ENCODE measurements at regions not wholly inside any gene's neighbourhood (a gene's known extent, or its start where the extent isn't known, plus 50 kb on each side); places are given as distances from the start of the nearest gene placed in this dataset.

DNA sequence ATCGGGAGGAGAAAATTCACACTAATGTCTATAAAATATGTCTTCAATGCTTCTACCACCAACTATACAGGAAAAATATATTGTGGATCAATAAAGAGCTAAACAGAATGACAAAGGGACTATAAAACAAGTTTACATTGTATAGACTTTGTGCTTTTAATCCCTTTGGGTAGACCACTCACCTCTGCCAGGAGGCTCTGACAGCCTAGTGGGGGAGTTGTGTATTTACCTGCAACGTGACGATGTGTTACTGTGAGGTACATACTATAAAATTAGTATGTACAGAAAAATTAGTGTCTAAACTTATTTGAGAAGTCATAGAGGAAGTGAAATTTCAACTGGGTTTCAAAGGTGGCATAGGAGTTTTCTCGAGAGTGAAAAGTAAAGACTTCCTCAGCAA is 243.3 kb upstream of the REG3G start:
- TF ChIP-seq, protein P1, sequence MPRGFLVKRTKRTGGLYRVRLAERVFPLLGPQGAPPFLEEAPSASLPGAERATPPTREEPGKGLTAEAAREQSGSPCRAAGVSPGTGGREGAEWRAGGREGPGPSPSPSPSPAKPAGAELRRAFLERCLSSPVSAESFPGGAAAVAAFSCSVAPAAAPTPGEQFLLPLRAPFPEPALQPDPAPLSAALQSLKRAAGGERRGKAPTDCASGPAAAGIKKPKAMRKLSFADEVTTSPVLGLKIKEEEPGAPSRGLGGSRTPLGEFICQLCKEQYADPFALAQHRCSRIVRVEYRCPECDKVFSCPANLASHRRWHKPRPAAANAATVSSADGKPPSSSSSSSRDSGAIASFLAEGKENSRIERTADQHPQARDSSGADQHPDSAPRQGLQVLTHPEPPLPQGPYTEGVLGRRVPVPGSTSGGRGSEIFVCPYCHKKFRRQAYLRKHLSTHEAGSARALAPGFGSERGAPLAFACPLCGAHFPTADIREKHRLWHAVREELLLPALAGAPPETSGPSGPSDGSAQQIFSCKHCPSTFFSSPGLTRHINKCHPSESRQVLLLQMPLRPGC (tag by site-specific recombination; IDR thresholded peaks at IDR 0.05) = no peak
- TF ChIP-seq, protein P2, sequence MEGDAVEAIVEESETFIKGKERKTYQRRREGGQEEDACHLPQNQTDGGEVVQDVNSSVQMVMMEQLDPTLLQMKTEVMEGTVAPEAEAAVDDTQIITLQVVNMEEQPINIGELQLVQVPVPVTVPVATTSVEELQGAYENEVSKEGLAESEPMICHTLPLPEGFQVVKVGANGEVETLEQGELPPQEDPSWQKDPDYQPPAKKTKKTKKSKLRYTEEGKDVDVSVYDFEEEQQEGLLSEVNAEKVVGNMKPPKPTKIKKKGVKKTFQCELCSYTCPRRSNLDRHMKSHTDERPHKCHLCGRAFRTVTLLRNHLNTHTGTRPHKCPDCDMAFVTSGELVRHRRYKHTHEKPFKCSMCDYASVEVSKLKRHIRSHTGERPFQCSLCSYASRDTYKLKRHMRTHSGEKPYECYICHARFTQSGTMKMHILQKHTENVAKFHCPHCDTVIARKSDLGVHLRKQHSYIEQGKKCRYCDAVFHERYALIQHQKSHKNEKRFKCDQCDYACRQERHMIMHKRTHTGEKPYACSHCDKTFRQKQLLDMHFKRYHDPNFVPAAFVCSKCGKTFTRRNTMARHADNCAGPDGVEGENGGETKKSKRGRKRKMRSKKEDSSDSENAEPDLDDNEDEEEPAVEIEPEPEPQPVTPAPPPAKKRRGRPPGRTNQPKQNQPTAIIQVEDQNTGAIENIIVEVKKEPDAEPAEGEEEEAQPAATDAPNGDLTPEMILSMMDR (tag by site-specific recombination; IDR thresholded peaks at IDR 0.05) = no peak

Data from HEK293 (cell line).